Esophagus squamous epithelium (tissue), 5 donors: ENCODE measurements at regions not wholly inside any gene's neighbourhood (a gene's known extent, or its start where the extent isn't known, plus 50 kb on each side); places are given as distances from the start of the nearest gene placed in this dataset.
A peak's percentile ranks its signal among the peaks of the same experiment; 100 is the strongest.

Experiments
- DNase-seq: peaks from one replicate; lab custom pipeline; 2025; lab: John Stamatoyannopoulos, UW
- H3K27ac ChIP-seq, 4 donors: fragments of 200-600 bp; sonication (generic); one replicate each; pipeline ENCODE4 v1.5.1; 2016 to 2019; ENCODE audit warnings: mild to moderate bottlenecking in 1 of 4
- H3K27me3 ChIP-seq, 4 donors: fragments of 200-600 bp; sonication (generic); 1 replicate in 3 of 4; 2 replicates in 1 of 4; pipeline versions ENCODE4 v1.5.1 to v1.6.0; 2017 to 2021; ENCODE audit warnings: antibody characterized with exemption in 1 of 4
- H3K36me3 ChIP-seq, 3 donors: fragments of 200-600 bp; sonication (generic); one replicate each; pipeline ENCODE4 v1.5.1; 2016 to 2019
- H3K4me1 ChIP-seq, 3 donors: fragments of 200-600 bp; sonication (generic); one replicate each; pipeline ENCODE4 v1.5.1; 2017 to 2019
- H3K4me3 ChIP-seq, 4 donors: fragments of 200-600 bp; sonication (generic); 1 replicate in 3 of 4; 2 replicates in 1 of 4; pipeline ENCODE4 v1.5.1; 2016 to 2019; ENCODE audit warnings: mild to moderate bottlenecking in 2 of 4, moderate library complexity in 1 of 4
- H3K9me3 ChIP-seq, 3 donors: fragments of 200-600 bp; sonication (generic); one replicate each; pipeline ENCODE4 v1.5.1; 2016 to 2019
- CTCF ChIP-seq, 6 experiments: fragments of 450-650 bp in 4 of 6; fragments of 200-600 bp in 2 of 6; sonication (generic) in 2 of 6; IDR thresholded peaks; one replicate each; pipeline ENCODE4 v1.5.1; 2016 to 2019; ENCODE audit warnings: antibody characterized with exemption in 6 of 6, mild to moderate bottlenecking in 4 of 6, moderate library complexity in 4 of 6
- POLR2A ChIP-seq, 4 donors: fragments of 450-650 bp; IDR thresholded peaks; one replicate each; pipeline ENCODE4 v1.6.1; 2017; ENCODE audit warnings: antibody characterized with exemption in 4 of 4, mild to moderate bottlenecking in 4 of 4, moderate library complexity in 3 of 4
- WGBS, 2 donors: methylation state at CpG; one replicate each; pipeline ENCODE4 v1.1.5; 2018; 5-methylcytosine and 5-hydroxymethylcytosine counted together
- intact Hi-C: fragments of 100-400 bp; cut with DNase I; formaldehyde crosslinking; loops from one replicate; pipeline ENCODE4 v1.15.0; 2022
- donor health status: DM: yes; HTN: yes; CAD: no.

- 83% methylated on average over 3 of the region's 3 CpGs for WGBS, 2 donors
- Histone ChIP-seq H3K36me3 (no peaks in the 10 kb centered on the region), H3K4me1 (peaks cover 0 to 26% (median 0%) of the 10 kb centered on the region in 3 donors)
Observed at GRCh38 chr15:61655881-61656280, 404.4 kb downstream of the VPS13C start.

GRCh38 chr15:61654918-61655317 lies 405.3 kb downstream of the VPS13C start:
- Histone ChIP-seq H3K9me3 (no peaks in the 10 kb centered on the region), H3K36me3 (no peaks in the 10 kb centered on the region), H3K27ac (peak overlapping the region in 2 of 4 donors; percentile 34 to 39), H3K4me3 (no peak overlapping the region), H3K4me1 (peaks cover 0 to 21% (median 0%) of the 10 kb centered on the region in 3 donors), H3K27me3 (no peaks in the 10 kb centered on the region)
- TF ChIP-seq CTCF (IDR thresholded peaks at IDR 0.05) (no peak), POLR2A (IDR thresholded peaks at IDR 0.05) (no peak)
- 90 to 93% methylated on average over 5 to 11 of the region's 12 CpGs for WGBS, 2 donors
- intact Hi-C loops = no loop called here
- no peak for DNase-seq

More at GRCh38 chr15:61655881-61656280, 404.4 kb downstream of the VPS13C start:
- TF ChIP-seq CTCF (IDR thresholded peaks at IDR 0.05) = no peak
- TF ChIP-seq POLR2A (IDR thresholded peaks at IDR 0.05) = no peak
- DNase-seq = no peak
- Histone ChIP-seq H3K4me3 (no peak overlapping the region), H3K27ac (peak overlapping the region in 1 of 4 donors; percentile 34), H3K9me3 (no peaks in the 10 kb centered on the region), H3K27me3 (no peaks in the 10 kb centered on the region)
- intact Hi-C loops = no loop called here

- Histone ChIP-seq H3K9me3 (no peaks in the 10 kb centered on the region), H3K27ac (peak overlapping the region in 2 of 4 donors; percentile 30 to 66), H3K27me3 (peaks cover 0 to 5% (median 0%) of the 10 kb centered on the region in 4 donors), H3K4me1 (peaks cover 0 to 21% (median 0%) of the 10 kb centered on the region in 3 donors), H3K4me3 (no peak overlapping the region), H3K36me3 (no peaks in the 10 kb centered on the region)
- TF ChIP-seq POLR2A (IDR thresholded peaks at IDR 0.05) (no peak), CTCF (IDR thresholded peaks at IDR 0.05) (no peak)
- intact Hi-C loops = no loop called here
- DNase-seq = no peak
- 69 to 77% methylated on average over 9 of the region's 9 CpGs for WGBS, 2 donors
Observed at GRCh38 chr15:61654002-61654740, 406.1 kb downstream of the VPS13C start.

GRCh38 chr15:61653110-61653509 lies 407.1 kb downstream of the VPS13C start:
- Histone ChIP-seq H3K27me3 (peaks cover 0 to 10% (median 0%) of the 10 kb centered on the region in 4 donors), H3K4me3 (no peak overlapping the region), H3K4me1 (peaks cover 0 to 21% (median 0%) of the 10 kb centered on the region in 3 donors), H3K36me3 (no peaks in the 10 kb centered on the region), H3K27ac (peak overlapping the region in 3 of 4 donors; percentile 6 to 66 (median 30)), H3K9me3 (no peaks in the 10 kb centered on the region)
- no peak for DNase-seq
- intact Hi-C loops = no loop called here
- WGBS, 2 donors = 75% methylated on average over 7 to 8 of the region's 9 CpGs
- no peak for TF ChIP-seq POLR2A (IDR thresholded peaks at IDR 0.05)
- no peak for TF ChIP-seq CTCF (IDR thresholded peaks at IDR 0.05)

GRCh38 chr15:61651267-61651666 lies 409.0 kb downstream of the VPS13C start:
- Histone ChIP-seq H3K9me3 (no peaks in the 10 kb centered on the region), H3K4me1 (peaks cover 0 to 21% (median 0%) of the 10 kb centered on the region in 3 donors), H3K27me3 (peaks cover 0 to 10% (median 0%) of the 10 kb centered on the region in 4 donors), H3K4me3 (no peak overlapping the region), H3K27ac (no peak overlapping the region), H3K36me3 (no peaks in the 10 kb centered on the region)
- DNase-seq = no peak
- intact Hi-C loops = no loop called here
- no peak for TF ChIP-seq CTCF (IDR thresholded peaks at IDR 0.05)
- TF ChIP-seq POLR2A (IDR thresholded peaks at IDR 0.05) = no peak
- WGBS, 2 donors = 67 to 87% methylated on average over 2 to 3 of the region's 3 CpGs
